ENCODE measurements at regions not wholly inside any gene's neighbourhood (a gene's known extent, or its start where the extent isn't known, plus 50 kb on each side); places are given as distances from the start of the nearest gene placed in this dataset.

GRCh38 chr9:105842023-105842644 lies 147.8 kb downstream of the TMEM38B start:
- no peaks in the 10 kb centered on the region for H3K36me3 ChIP-seq (ENCODE audit: control insufficient read depth in 2 of 3, insufficient read depth in 3 of 3, low read length in 3 of 3)
- intact Hi-C loops (cut with DNase I): no loop called here
- no peaks in the 10 kb centered on the region for H3K27me3 ChIP-seq (ENCODE audit: control insufficient read depth, insufficient read depth, low read length)
- H3K4me1 ChIP-seq (ENCODE audit: control insufficient read depth in 2 of 3, insufficient read depth in 2 of 3, low read depth in 1 of 3, low read length in 3 of 3): no peaks in the 10 kb centered on the region
- TF ChIP-seq CTCF (IDR thresholded peaks at IDR 0.05; ENCODE audit: borderline replicate concordance, extremely low read depth, insufficient read depth): peak; percentile 77
- no peaks in the 10 kb centered on the region for H3K9me3 ChIP-seq (ENCODE audit: control insufficient read depth in 2 of 3, insufficient read depth in 1 of 3, low read length in 3 of 3)
- DNase-seq (peak in 3 of 5 donors; percentile 28 to 50 (median 38)), FAIRE-seq (peak; percentile 17)
- no peak overlapping the region for H3K27ac ChIP-seq (ENCODE audit: low read depth in 2 of 2, low read length in 2 of 2)
- no peak overlapping the region for H3K4me3 ChIP-seq (ENCODE audit: low read length in 3 of 3)
- no peak overlapping the region for H3K9ac ChIP-seq (ENCODE audit: low read length in 3 of 3)

- TF ChIP-seq CTCF (IDR thresholded peaks at IDR 0.05; ENCODE audit: borderline replicate concordance, extremely low read depth, insufficient read depth): no peak
- FAIRE-seq: no peak
These were observed 152.5 kb downstream of the TMEM38B start for GRCh38 chr9:105846825-105847224.

GRCh38 chr9:105850852-105851500 lies 156.6 kb downstream of the TMEM38B start:
- Histone ChIP-seq H3K27ac (ENCODE audit: low read depth in 2 of 2, low read length in 2 of 2) (no peak overlapping the region), H3K9ac (ENCODE audit: low read length in 3 of 3) (no peak overlapping the region), H3K4me3 (ENCODE audit: low read length in 3 of 3) (no peak overlapping the region), H3K9me3 (ENCODE audit: control insufficient read depth in 2 of 3, insufficient read depth in 1 of 3, low read length in 3 of 3) (no peaks in the 10 kb centered on the region), H3K27me3 (ENCODE audit: control insufficient read depth, insufficient read depth, low read length) (no peaks in the 10 kb centered on the region), H3K36me3 (ENCODE audit: control insufficient read depth in 2 of 3, insufficient read depth in 3 of 3, low read length in 3 of 3) (no peaks in the 10 kb centered on the region), H3K4me1 (ENCODE audit: control insufficient read depth in 2 of 3, insufficient read depth in 2 of 3, low read depth in 1 of 3, low read length in 3 of 3) (no peaks in the 10 kb centered on the region)
- DNase-seq (no peak), FAIRE-seq (no peak)
- TF ChIP-seq CTCF (IDR thresholded peaks at IDR 0.05; ENCODE audit: borderline replicate concordance, extremely low read depth, insufficient read depth): no peak
- intact Hi-C loops (cut with DNase I): no loop called here

More at GRCh38 chr9:105846825-105847224, 152.5 kb downstream of the TMEM38B start:
- no peaks in the 10 kb centered on the region for H3K36me3 ChIP-seq (ENCODE audit: control insufficient read depth in 2 of 3, insufficient read depth in 3 of 3, low read length in 3 of 3)
- H3K27ac ChIP-seq (ENCODE audit: low read depth in 2 of 2, low read length in 2 of 2): no peak overlapping the region
- no peak overlapping the region for H3K4me3 ChIP-seq (ENCODE audit: low read length in 3 of 3)
- DNase-seq: no peak
- no peaks in the 10 kb centered on the region for H3K9me3 ChIP-seq (ENCODE audit: control insufficient read depth in 2 of 3, insufficient read depth in 1 of 3, low read length in 3 of 3)
- no peaks in the 10 kb centered on the region for H3K4me1 ChIP-seq (ENCODE audit: control insufficient read depth in 2 of 3, insufficient read depth in 2 of 3, low read depth in 1 of 3, low read length in 3 of 3)
- H3K9ac ChIP-seq (ENCODE audit: low read length in 3 of 3): no peak overlapping the region
- H3K27me3 ChIP-seq (ENCODE audit: control insufficient read depth, insufficient read depth, low read length): no peaks in the 10 kb centered on the region
- intact Hi-C loops (cut with DNase I): no loop called here

Measured in kidney (tissue), 13 donors.